GM21526 (cell line): ENCODE measurements at regions not wholly inside any gene's neighbourhood (a gene's known extent, or its start where the extent isn't known, plus 50 kb on each side); places are given as distances from the start of the nearest gene placed in this dataset.
A peak's percentile ranks its signal among the peaks of the same experiment; 100 is the strongest.
"Not testable (repeated sequence)": the region's sequence is repeated elsewhere in the genome, so short reads cannot be mapped to it uniquely, and the experiment has no call there.

ENCODE experiments used
- ATAC-seq: cut with Tn5 transposase; IDR thresholded peaks from one replicate; pipeline ENCODE4 v1.9.1; 2021; ENCODE audit warnings: moderate library complexity; ENCODE audit not compliant: unreplicated experiment, low FRiP score

DNA sequence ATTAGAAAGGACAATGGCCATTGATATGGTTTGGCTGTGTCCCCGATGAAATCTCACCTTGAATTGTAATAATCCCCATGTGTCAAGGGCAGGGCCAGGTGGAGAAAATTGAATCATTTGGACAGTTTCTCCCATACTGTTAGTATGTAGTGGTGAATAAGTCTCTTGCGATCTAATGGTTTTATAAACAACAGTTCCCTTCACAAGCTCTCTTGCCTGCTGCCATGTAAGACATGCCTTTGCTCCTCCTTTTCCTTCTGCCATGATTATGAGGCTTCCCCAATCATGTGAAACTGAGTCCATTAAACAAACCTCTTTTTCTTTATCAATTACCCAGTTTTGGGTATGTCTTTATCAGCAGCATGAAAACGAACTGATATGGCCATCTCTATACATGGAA, 302.7 kb downstream of the SFMBT2 start:
- ATAC-seq: no peak

DNA sequence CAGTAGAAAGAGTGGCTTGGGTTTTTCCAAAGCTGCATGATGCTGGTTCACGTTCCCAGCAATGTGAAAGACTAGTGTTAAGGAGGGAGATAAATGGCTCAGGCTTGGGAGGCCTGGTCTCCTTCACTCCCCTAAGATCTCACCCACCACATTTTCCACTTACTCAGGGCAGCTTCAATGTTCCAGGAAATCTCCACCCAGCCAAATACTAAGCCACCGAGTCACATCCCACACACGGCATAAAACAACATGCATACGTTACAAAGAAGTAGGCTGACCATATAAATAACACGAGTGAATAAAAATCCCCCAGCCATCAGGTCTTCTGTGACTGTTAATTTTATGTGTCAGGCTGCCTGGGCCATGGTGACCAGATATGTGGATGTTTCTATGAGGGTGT, 303.5 kb downstream of the SFMBT2 start:
- ATAC-seq: no peak

DNA sequence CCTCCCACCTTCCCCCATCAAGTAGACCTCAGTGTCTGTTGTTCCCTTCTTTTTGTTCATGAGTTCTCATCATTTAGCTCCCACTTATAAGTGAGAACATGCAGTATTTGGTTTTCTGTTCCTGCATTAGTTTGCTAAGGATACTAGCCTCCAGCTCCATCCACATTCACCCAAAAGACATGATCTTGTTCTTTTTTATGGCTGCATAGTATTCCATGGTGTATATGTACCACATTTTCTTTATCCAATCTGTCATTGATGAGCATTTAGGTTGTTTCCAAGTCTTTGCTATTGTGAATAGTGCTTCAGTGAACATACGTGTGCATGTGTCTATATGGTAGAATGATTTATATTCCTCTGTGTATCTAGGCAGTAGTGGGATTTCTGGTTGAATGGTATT, 306.5 kb downstream of the SFMBT2 start:
- ATAC-seq: not testable (repeated sequence)

DNA sequence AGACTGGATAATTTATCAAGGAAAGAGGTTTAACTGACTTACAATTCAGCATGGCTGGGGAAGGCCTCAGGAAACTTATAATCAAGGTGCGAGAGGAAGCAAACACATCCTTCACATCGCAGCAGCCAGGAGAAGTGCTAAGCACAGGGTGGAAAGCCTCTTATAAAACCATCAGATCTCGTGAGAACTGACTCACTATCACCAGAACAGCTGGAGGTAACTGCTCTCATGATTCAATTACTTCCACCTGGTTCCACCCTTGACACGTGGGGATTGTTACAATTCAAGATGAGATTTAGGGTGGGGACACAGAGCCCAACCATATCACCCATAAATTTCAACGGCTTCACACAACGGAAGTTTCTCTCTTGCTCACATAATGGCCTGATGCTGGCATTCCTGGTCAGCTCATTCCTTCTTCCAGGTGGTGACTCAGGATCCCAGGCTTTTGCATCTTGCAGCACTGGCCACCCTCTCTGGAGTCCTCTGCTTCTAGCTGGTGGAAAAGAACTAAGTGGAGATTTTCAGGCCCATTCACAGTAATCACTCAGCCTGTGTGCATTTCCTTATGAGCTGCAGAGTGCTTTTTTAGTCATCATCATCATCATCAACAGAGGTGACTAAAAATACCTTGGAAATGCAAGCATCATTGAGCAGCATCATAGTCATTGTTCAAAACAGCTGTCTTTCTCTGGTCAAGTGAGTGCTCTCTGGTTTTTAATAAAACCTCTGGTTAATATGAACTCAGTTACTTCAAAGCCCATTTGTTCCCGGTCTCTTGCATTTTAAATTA, 308.1 kb downstream of the SFMBT2 start:
- peak; percentile 84 for ATAC-seq

DNA sequence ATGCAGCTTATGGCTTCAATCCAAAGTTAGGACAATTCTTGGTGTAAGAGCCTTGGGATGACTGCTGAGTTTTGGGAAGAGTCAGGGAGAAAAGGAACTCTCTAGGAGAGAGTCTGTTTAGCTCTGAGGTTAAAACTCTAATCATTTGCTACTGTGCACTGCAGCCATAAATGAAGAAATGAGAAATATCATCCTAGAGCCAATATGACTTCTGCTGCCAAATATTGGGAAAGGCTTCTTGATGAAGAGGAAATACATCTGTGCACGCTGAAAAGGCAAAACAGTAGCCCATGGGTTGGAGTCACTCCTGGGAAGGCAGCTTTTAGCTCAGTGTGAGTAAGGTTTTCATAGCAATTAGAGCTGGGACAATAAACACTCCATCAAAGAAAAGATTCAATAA, 308.8 kb downstream of the SFMBT2 start:
- ATAC-seq: no peak

DNA sequence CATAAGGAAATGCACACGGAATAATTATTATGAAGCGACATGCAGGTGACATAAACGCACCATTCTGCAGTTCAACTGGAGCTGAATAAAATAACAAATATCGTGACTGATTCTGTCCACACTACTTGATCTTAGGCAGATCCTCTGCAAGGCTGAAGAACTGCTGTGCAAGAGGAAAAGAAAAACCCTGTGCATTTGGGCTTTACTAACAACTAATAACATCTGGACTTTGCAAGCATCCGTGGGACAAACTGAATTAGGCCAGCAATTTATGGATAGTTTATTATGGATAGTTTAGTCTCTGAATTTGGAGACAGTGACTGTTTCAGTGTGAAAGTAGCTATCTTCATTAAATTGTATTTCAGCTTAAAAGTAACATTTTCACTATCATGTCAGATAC, 309.4 kb downstream of the SFMBT2 start:
- no peak for ATAC-seq

DNA sequence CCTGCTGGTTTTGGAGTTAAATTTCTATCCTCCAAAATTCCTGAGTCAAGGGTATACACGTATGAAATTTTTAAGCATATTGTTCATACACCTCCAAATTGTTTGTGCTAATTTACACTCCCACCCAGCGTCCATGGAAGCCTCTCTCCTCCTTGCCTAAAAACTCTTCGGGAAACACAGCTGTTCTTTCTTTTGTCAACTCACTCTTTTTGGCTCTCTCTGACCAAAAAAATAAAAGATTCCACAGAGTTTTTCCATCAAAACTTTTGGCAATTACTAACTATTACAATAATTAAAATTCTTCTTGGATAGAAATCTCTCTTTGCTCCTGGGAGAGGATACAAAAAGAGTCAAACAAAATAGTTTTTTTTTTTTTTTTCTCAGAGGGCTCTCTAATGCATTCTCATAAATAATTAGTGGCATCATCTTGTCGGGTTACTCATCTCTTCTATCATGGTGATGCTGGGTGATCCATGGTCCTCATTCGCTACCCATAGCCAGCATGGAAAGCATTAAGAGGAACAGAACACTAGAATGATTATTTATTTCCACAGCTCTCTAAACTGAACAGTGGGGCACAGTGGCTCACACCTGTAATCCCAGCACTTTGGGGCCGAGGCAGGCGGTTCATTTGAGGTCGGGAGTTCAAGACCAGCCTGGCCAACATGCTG, 310.7 kb downstream of the SFMBT2 start:
- ATAC-seq: no peak

DNA sequence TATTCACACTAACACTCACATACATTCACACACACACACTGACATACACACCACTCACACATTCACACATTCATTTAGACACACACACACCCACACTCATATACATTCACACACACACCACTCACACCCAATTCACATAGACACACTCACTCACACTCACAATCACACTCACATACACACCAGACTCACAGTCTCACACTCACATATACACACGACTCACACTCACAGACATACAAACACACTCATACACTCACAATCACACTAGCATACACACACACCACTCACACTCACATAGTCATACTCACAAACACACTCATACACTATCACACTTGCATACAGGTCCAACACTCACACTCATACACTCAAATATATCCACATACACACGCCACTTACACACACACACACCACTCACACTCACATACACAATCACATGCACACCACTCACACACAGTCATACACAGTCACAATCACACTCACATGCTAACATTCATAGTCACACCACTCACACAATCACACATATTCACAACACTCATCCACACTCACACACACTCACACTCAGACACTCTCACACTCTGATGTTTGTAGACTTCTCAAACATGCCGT, 312.6 kb downstream of the SFMBT2 start:
- ATAC-seq: no peak

DNA sequence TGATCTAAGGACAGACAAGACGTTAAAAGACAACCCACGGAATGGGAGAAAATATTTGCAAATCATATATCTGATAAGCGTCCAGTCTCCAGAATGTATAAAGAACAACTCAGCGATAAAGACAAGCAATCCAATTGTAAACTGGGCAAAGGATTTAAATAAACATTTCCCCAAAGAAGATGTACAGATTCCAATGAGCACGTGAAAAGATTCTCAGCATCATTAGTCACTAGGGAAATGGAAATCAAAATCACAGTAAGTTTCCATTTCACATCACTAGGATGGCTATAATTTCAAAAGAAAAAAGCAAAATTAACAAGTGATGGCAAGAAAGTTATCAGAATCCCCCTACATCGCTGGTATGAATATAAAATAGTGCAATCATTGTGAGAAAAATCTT, 316.1 kb downstream of the SFMBT2 start:
- ATAC-seq: no peak

DNA sequence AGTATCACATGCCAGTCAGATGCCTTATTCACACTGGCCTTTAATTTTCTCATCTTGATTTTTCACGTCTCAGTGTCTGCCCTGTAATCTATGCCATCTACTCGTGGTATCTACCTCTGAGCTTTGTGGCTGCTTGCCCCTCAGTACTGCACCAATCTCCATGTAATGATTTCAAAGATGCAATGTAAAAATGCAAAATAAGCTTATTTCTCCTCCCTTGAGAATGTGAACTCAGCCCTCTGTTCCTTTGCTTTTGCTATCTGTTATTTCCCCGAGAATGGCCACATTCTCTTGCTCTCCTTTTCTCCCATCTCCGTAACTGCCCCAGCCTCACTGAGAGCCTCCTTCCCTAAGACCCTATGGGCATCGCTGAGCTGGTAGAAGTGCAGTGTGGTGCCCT, 317.5 kb downstream of the SFMBT2 start:
- no peak for ATAC-seq

DNA sequence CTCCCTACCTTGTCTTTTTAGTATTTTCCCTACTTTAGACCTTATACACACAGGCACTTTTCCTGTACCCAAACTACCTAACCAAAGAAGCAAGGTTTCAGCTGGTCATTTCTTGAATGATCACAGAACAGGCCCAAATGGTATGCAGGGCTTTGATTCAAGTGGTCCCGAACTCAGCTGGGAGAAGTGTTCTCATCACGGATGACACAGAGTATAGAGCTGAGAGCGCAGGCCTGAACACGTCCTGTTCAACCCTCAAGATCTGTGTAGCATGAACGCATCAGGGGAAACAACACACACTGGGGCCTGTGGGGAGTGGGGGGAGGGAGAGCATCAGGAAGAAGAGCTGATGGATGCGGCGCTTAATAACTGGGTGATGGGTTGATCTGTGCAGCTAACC, 318.2 kb downstream of the SFMBT2 start:
- no peak for ATAC-seq

DNA sequence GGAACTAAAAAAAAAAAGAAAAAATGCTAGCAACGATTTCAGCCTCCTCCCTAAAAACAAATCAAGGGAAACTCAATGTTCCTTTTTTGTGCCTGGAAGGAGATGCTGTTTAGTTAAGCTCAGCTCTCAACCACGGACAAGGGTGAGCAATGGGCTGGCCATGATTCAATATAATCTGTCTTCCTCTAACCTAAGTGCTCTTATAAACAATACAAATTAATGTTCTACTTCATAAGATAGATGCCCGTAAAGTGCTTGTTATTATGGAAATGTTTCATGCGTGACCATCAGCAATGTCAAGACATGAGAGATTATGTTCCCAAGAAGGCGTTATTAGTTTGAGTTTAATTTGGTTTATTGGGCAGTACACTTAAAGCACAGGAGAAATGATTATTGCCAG, 320.3 kb downstream of the SFMBT2 start:
- ATAC-seq: no peak

DNA sequence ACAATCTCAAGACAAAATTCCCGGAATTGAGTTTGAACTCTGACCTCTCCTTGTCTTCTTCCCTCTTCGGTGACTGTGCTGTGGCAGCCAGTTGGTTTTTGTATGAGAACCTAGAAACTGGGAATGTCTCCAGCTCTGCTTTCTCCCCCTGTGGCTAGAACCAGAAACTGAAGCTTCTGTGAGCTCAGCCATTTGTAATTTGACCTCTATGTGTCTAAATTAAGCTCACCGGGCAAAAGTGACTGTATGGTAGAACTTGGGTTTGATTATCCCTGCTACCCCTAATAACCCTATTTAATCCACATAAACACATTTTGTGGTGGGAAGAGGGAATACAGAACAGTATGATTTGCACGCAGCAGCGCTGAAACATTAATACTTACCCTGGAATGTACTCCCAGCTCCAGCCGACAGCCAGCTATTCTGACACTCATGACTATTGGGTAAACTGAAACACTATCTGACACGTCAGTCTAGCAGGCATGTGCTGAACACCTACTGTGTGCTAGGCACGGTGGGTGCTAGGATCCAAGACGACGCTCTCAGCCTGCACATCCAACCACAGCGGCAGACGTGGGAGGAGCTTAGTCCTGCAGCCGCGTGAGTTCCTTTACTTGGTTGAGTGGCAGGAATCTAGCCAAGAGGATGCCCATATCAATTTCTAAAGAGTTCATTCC, 324.8 kb downstream of the SFMBT2 start:
- no peak for ATAC-seq

DNA sequence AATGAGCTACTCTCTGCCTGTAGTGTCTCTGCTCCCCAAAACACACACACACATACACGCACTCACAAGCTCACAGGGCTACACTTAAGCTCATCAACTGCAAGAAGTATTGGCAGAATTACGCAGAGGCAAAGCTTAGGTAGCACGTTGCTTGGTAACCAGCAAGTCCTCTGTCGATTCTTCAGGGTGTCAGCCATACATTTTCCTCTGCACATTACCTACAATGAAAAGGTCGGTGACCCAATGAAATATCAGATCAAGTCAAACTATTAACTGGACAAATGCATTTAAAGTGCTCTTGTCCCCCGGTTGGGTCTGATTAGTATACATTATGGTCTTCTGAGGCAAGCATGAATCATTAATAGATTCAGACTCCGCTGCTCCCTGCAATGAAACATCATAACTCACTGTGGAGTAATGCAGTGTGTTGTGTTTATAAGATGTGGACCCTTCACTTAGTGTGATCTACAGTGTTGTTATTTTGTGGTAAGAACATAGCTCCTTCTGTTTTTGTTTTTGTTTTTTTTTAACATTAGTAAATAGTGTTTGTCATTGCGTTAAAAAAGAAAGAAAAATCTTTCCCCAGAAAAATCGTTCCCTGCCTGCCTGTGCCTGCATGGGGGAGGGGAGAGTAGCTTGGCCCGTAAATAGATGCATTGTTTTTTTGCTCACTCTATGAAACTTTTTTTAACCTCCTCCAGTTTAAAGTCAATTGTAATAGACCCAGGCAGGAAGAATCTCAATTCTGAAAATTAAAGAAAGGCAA, 325.5 kb downstream of the SFMBT2 start:
- ATAC-seq: no peak

DNA sequence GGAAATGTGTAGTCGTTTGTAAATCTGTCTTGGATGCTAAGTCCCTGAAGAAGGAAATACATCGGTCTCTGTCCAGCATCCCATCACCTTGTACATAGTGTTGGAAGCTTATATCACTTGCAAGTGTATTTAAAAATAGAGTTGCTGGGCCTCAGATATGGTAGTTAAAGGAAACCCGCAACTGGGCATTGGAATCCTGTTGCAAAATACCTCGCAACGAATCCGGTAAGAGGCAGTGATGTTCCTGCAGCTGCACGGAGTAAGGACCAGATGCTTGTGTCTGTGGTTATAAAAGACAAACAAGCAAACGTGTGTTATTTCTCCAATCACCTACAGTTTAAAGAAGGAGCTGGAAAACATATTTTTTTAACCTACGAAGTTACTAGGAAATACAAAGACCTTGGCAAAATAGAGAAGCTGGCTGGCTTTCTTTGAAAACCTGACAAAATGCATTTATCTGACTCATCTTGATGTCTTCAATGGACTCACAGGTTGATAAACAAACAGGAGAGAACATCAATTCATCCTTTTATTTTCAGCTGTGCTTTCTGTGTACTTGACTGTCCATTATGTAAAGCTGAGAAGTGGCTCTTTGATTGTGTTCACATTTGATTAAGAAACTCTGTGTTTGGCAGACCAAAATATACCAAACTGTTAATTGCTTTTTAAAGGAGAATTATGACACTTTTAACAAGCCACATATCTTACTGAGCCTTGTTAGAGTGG, 326.4 kb downstream of the SFMBT2 start:
- no peak for ATAC-seq

DNA sequence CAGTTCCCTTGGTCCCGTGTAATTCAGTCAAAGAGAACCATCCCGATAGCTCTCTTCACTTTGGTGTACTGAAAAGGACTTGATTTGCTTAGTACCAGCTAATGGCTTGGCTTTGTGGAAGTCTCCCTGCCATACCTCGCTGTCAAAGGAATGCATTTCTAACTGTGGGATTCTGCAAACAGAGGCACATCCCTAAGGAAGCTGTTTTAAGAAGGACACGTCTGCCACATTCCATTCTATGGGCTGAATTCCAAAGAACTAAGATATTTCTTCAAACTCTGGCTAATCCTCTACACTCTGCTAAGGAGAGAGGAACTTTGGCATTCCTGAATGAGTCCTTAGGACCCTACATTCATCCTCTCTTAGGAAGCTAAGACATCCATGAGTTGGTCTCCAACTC, 327.9 kb downstream of the SFMBT2 start:
- no peak for ATAC-seq

DNA sequence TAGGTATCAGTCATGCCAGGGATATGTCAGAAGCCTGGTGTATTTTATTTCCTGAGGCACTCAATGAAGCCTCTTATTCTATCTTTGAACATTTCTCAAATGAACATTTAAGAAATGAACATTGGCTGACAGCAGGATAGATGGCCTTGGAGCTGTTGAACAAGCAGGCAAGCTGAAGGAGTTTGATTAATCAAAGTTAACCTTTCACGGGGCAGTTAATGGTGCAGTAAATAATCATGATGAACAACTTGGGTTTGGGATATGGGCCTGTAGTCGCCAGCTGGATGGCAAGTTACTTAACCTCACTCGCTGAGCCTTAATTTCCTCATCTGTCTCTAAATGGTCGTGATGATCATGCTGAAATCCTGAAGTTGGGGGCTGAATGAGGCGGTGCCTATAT, 333.0 kb downstream of the SFMBT2 start:
- no peak for ATAC-seq

DNA sequence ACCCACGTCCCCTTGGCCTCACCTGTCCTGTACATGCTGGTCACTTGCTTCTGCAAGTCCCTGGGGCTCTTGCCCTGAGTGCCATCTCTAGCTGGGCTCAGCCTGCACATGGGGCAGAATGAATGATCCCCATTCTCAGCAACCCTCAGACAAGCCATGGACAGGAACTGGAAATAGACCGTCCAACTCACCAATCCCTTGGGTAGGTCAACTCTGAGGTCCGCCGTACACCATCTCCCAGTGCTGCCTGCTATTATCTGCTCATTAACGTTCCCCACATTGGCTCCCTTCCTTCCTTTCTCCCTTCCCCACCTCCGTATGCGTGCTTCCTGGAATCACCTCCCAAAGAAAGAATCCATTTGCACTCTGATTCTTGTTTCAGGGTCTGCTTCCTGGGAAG, 335.0 kb downstream of the SFMBT2 start:
- no peak for ATAC-seq

DNA sequence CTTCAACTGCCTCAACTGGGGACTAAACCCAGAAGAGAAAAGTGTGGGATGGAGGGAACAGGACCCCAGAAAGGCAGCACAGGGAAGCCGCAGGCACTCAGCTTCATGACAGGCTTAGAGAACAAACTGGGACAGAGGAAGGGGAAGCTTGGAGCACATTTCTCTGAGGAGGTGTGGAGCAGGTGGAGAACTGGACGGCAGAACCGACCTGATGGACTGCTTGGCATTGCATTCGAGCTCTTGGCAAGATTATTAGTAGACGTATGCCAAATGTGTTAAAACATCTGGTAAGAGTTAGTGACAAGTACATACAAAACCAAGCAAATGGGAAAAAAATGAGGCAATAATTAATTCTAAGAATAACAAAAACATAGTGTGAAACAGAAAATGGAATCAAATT, 335.7 kb downstream of the SFMBT2 start:
- no peak for ATAC-seq

DNA sequence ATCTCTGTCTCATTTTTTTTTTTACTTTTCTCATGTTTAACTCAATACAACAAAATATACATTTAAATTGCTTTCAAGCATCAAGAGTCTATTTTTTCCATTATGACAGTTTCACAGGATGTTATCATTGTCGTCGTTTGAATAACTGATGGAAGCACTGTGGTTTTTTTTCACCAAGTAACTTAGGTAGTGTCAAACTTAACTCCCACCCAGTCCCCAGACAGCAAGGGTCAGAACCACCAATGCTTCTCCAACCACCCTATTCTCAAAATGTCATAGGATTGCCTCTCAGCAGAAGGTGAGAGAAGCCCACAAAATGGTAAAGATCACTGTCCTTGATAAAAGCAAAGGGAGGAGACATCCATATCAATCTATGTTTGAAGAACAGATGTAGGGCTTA, 339.4 kb downstream of the SFMBT2 start:
- no peak for ATAC-seq
